ENCODE measurements at regions not wholly inside any gene's neighbourhood (a gene's known extent, or its start where the extent isn't known, plus 50 kb on each side); places are given as distances from the start of the nearest gene placed in this dataset.

GRCh38 chr12:63090716-63091115 lies 60.3 kb downstream of the AVPR1A start:
- DNase-seq (ENCODE audit: low read depth), result no peak

GRCh38 chr12:63086149-63086915 lies 64.7 kb downstream of the AVPR1A start:
- DNase-seq (ENCODE audit: low read depth), result no peak

- DNase-seq (ENCODE audit: low read depth), result no peak
These were observed 65.9 kb downstream of the AVPR1A start for GRCh38 chr12:63085120-63085519.

DNA sequence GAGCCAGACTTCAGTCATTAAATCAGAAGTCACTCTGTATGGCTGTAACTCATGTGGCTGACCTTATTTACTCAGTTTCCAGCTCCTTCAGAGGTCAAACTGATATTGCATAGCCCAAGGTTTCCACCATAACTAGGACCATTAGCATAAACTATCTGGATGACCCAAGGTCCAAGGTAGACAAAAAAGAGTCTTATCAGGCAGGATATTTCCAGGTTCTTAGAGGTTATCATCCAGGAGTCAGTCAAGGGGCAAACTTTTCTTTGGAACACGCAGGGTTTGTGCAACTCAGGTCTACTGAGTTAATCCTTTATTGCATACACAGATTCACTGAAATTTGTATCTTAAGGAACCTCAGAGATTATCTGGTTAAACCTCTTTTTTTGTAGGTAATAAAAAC lies 66.5 kb downstream of the AVPR1A start:
- no peak for DNase-seq (ENCODE audit: low read depth)

DNA sequence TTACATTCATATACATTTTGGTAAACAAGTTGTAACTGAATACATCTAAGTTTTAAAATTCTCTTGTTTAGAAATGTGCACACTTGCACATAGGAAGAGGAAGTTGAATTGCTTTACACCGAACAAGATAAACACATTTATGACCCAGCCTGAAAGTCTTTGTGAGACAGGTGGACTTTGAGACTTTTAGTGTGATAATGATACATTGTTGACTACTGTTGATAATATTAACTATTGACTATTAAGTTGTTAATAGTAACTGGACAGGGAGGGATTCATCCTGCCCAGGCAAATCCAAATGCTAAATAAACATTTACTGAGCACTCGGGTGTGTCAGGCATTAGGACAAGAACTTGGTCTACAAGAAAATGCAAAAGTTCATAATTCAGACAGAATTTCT lies 68.0 kb downstream of the AVPR1A start:
- DNase-seq (ENCODE audit: low read depth), result no peak

DNA sequence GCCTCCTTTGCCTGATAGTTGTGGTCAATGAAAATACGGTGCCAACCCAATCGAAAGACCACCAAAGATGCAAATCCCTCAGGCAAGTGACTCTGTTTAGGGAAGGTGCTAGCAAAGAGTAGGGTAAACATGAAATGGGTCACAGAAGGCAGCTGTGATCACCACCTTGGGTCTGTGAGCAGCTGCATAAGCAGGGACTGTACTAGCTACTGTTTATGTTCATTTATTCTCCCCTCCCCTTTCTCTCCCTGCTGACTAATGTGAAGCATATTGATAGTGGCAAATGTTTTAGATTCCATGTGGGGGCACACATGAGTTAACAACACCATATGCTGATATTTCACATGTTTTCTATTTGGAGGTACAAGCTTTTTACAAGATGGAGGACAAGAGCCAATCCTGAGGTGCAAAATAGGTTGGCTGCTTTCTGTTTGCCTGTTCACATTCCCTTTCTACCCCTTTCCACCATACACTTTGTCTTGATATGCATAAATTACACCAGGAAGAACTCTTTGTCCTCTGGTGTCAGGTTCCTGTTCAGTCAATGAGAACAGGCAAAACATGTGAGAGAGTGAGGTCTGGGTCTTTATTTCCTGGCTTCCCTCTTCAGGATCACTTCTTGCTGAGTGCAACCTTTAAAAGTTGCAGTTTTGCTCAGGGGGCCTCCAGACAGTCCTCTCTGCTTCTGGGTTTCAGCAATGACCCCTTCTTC lies 71.1 kb downstream of the AVPR1A start:
- no peak for DNase-seq (ENCODE audit: low read depth)

DNA sequence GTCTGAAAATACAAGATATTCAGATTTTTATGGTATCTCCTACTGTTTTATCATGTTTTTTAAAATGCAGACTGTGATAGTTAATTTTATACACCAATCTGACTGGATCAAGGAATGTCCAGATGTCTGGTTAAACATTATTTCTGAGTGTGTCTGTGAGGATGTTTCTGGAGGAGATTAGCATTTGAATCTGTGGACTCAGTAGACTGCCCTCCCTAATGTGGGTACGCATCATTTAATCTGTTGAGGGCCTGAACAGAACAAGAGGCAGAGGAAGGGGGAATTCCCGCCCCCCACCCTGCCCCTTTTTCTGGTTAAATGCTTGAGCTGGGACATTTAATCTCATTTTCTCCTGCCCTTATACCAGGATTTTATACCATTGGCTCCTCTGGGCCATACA lies 72.1 kb downstream of the AVPR1A start:
- DNase-seq (ENCODE audit: low read depth), result no peak

GRCh38 chr12:63075376-63076060 lies 75.5 kb downstream of the AVPR1A start:
- no peak for DNase-seq (ENCODE audit: low read depth)

GRCh38 chr12:63070709-63071108 lies 80.3 kb downstream of the AVPR1A start:
- DNase-seq (ENCODE audit: low read depth), result no peak

- no peak for DNase-seq (ENCODE audit: low read depth)
These were observed 81.0 kb downstream of the AVPR1A start for GRCh38 chr12:63069860-63070617.

DNA sequence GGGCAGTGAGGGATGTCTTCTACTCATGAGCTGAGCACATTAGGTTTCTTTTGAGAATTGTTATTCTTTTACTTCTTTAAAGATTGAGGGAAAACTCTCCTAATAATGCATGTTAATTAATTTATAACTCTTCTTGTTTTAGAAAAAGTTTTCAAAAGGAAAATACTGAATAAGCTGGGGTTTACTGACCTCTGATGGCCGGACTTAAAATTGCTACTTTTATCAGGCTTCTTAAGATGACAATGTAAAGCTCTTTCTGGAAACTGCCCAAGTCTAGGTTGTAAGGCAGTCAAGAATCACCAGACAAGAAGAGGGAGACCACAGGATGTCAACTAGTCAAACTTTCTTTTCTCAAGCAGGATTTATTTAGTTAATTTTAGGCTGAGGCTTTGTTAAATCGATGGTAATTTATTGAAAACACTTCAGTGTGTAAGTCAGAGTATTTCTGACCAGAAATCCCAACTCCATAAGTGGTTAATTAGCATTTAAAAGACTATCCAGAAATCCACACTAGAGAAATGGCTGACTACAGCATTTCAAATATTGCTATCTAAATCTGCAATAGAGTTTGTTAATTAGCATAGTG lies 82.1 kb downstream of the AVPR1A start:
- peak; percentile 50 for DNase-seq (ENCODE audit: low read depth)

- no peak for DNase-seq (ENCODE audit: low read depth)
These were observed 84.2 kb downstream of the AVPR1A start for GRCh38 chr12:63066782-63067181.

GRCh38 chr12:63066136-63066535 lies 84.9 kb downstream of the AVPR1A start:
- no peak for DNase-seq (ENCODE audit: low read depth)

GRCh38 chr12:63064080-63064479 lies 86.9 kb downstream of the AVPR1A start:
- peak; percentile 24 for DNase-seq (ENCODE audit: low read depth)

DNA sequence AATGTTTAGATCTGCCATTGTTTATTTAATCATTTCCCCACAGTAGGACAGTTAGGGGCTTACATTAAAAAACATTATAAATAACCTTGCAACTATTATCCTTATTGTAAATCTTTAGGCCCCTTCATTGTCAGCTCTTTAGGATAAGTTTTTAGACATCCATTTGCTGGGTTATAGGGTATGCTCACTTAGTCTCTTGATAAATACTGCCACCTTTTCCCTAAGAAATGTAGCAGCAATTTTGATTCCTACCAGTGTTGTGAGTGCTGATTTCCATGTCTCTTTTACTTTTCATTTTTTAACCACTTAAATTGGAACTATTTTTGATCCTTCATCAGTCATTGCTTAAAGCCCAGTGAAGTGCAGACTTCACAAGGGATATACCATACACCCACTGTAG lies 94.4 kb downstream of the AVPR1A start:
- no peak for DNase-seq (ENCODE audit: low read depth)

DNA sequence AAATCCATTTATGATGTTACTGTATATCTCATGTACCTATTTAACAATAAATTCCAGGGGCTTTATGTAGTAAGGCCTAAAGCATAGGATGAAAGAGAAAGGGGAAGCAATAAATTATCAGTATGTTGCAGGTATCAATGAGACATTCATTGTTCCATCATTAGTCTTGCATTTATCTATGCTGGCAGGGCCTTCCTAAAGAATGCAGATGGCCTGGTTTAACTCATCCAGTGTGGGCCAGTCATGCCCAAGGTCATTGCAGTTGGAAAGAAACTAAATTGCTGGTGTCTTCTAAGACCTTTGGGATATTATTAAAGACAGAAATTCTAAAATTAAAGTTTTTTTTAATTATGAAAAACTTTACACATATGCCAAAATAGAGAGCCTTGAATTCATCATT lies 98.3 kb downstream of the AVPR1A start:
- no peak for DNase-seq (ENCODE audit: low read depth)

DNA sequence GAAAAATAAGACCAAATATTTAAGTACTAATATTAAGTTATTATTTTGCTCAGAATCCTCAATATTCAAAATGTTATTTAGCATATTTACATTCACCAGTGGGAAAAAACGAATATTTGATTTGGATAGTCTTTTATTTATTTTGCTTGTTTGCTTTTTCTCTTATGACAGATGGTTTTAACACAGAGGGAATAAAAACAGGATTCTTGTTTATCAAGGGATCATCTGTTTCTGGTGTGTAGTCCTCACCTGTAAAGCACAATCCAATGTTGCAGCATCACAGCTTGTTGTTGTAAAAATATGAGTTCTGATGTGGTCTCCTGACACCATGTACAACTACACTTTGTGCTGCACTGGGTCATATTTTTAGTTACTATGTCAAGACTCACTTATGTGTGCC lies 103.9 kb downstream of the AVPR1A start:
- DNase-seq (ENCODE audit: low read depth), result no peak

DNA sequence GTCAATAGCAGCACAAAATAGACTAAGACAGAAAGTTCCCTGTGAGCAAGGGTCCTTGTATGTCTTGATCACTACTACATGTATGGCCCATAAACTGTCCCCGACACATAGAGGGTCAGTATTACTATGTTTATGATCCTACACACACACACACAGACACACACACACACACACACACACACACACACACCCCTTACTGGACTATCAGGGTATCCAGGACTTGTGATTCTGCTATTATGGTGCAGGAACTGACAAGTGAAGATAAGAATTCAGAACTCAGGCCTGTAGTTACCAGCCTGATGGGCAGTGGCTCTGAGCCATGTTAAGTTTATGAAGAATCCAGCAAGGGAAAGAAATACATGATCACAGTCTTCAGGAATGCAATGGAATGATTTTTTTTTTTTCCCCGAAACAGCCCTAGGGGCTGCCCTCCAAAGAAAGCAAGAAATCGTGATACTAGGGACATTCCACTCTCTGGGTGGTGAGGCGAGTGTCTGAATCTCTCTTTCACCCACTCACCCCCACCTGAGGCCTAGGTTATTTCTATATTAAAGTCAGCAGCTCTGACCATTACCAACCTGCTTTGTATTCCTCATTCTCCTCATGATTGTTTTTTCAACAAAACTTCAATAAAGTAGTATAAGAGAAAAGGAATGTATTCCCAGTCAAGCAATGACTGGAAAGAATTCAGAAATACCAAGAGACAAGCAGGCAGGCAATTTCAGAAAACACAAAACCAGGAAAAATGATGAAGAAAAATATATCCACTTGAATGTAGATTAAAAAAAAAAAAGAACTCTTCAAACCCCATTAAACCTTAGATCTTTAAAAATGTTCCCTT lies 105.8 kb downstream of the AVPR1A start:
- peak; percentile 65 for DNase-seq (ENCODE audit: low read depth)

- DNase-seq (ENCODE audit: low read depth), result no peak
These were observed 107.7 kb upstream of the PPM1H start for GRCh38 chr12:63042646-63043045.

- no peak for DNase-seq (ENCODE audit: low read depth)
These were observed 106.7 kb upstream of the PPM1H start for GRCh38 chr12:63041601-63042000.
